Osteoblast (primary cell): ENCODE measurements at regions not wholly inside any gene's neighbourhood (a gene's known extent, or its start where the extent isn't known, plus 50 kb on each side); places are given as distances from the start of the nearest gene placed in this dataset.

Experiments
- DNase-seq: peaks from one replicate; pipeline ENCODE4 v3.0.0; 2011; ENCODE audit warnings: low spot score, mixed read lengths; ENCODE audit not compliant: insufficient read length; ENCODE audit errors: missing footprints
- H2AFZ ChIP-seq: 2 replicates; pipeline ENCODE4 v1.6.0; 2011; ENCODE audit warnings: mild to moderate bottlenecking, low read length
- H3K27ac ChIP-seq: 2 replicates; pipeline ENCODE4 v1.5.1; 2011; ENCODE audit warnings: mild to moderate bottlenecking, low read depth, low read length, moderate library complexity
- H3K27me3 ChIP-seq: 2 replicates; pipeline ENCODE4 v1.6.0; 2012; ENCODE audit warnings: mild to moderate bottlenecking, control low read depth, inconsistent platforms, low read length, moderate library complexity; ENCODE audit not compliant: insufficient read depth
- H3K36me3 ChIP-seq: 2 replicates; pipeline ENCODE4 v1.5.1; 2011; ENCODE audit warnings: mild to moderate bottlenecking, low read length, control low read depth, moderate library complexity; ENCODE audit not compliant: insufficient read depth
- H3K4me1 ChIP-seq: 2 replicates; pipeline ENCODE4 v1.5.1; 2011; ENCODE audit warnings: mild to moderate bottlenecking, low read length, control low read depth, moderate library complexity; ENCODE audit not compliant: insufficient read depth
- H3K4me2 ChIP-seq: 2 replicates; pipeline ENCODE4 v1.6.0; 2011; ENCODE audit warnings: mild to moderate bottlenecking, low read length; ENCODE audit not compliant: insufficient read depth
- H3K4me3 ChIP-seq: fragments of 200-600 bp; sonication (generic); 3 replicates; pipeline ENCODE4 v1.5.1; 2012; ENCODE audit warnings: mild to moderate bottlenecking, low read length, inconsistent platforms; ENCODE audit not compliant: insufficient read depth
- H3K79me2 ChIP-seq: 2 replicates; pipeline ENCODE4 v1.6.0; 2012; ENCODE audit warnings: mild to moderate bottlenecking, low read length, control low read depth, inconsistent platforms; ENCODE audit not compliant: insufficient read depth
- H3K9me3 ChIP-seq: 2 replicates; pipeline ENCODE4 v1.5.1; 2011; ENCODE audit warnings: low read depth, low read length, control low read depth
- H4K20me1 ChIP-seq: 2 replicates; pipeline ENCODE4 v1.6.0; 2012; ENCODE audit warnings: mild to moderate bottlenecking, low read length, control low read depth; ENCODE audit not compliant: insufficient read depth
- TF ChIP-seq, protein P1 (sequence below): IDR thresholded peaks from 2 replicates; pipeline ENCODE4 v1.5.1; 2011; ENCODE audit warnings: mild to moderate bottlenecking, low read depth, low read length, moderate library complexity; ENCODE audit errors: extremely low read depth

DNA sequence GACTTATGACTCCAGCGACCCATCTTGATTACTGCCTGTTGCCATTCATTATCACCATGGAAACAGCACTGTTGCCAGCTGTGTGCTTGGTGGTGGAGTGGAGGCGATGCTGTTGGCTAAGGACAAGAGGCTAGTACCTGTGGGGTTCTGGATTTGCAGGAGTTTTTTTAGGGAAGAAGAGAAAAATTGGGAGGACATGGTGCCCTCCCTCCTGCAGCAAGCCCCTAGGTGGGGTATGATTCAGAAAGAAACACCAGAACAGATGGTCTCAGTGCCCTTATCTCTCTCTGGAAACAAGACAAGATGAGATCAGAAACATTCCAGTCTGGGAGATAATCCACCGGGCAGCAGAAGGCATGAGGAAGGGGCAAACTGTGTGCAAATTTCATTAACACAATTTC is 87.8 kb upstream of the TLR4 start:
- H3K36me3 ChIP-seq = no peaks in the 10 kb centered on the region

DNA sequence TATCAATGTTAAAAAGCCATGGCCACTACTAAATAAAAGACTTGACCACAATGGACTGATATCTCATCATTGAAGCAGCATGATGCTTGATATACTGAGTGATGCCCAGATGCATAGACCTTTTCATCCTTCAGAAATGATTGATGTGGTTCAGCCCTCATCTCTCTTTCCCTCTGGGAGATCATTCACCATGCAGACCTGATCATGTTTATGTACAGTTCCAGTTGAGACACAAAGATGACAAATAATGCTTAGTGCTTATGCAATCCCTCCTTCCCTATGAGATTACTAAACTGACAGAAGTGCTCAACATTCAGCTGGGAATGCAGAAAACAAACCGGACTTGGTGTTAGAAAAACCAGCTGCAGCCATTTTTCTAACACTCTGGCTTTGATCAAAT is 91.9 kb upstream of the TLR4 start:
- TF ChIP-seq, protein P1, sequence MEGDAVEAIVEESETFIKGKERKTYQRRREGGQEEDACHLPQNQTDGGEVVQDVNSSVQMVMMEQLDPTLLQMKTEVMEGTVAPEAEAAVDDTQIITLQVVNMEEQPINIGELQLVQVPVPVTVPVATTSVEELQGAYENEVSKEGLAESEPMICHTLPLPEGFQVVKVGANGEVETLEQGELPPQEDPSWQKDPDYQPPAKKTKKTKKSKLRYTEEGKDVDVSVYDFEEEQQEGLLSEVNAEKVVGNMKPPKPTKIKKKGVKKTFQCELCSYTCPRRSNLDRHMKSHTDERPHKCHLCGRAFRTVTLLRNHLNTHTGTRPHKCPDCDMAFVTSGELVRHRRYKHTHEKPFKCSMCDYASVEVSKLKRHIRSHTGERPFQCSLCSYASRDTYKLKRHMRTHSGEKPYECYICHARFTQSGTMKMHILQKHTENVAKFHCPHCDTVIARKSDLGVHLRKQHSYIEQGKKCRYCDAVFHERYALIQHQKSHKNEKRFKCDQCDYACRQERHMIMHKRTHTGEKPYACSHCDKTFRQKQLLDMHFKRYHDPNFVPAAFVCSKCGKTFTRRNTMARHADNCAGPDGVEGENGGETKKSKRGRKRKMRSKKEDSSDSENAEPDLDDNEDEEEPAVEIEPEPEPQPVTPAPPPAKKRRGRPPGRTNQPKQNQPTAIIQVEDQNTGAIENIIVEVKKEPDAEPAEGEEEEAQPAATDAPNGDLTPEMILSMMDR = no peak
- no peaks in the 10 kb centered on the region for H4K20me1 ChIP-seq

More for the DNA sequence above, 87.8 kb upstream of the TLR4 start:
- no peaks in the 10 kb centered on the region for H3K4me1 ChIP-seq
- H3K9me3 ChIP-seq = no peaks in the 10 kb centered on the region
- H3K79me2 ChIP-seq = no peaks in the 10 kb centered on the region
- no peaks in the 10 kb centered on the region for H3K27me3 ChIP-seq
- H2AFZ ChIP-seq = no peak overlapping the region
- H3K27ac ChIP-seq = no peak overlapping the region
- H3K4me3 ChIP-seq = no peak overlapping the region
- TF ChIP-seq, protein P1 = no peak
- H4K20me1 ChIP-seq = no peaks in the 10 kb centered on the region
- no peak for DNase-seq
- no peak overlapping the region for H3K4me2 ChIP-seq

DNA sequence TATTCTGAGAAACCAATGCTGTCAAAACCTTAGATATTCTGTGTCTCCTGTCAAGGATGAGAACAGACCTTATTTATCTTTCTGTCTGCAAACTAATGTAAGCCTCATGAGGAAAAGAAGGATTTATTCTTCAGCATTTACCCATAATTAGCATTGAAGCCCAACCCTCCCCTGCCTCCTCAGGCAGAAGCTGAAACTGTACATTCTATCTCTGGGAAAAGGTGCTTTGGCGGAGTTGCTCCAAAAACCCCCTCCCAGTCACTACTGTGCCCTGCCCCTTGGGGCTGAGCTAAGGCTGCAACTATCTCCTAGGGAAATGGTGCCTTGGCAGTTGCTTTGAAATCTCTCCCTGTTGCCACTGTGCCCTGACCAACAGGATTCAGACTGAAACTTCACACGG is 106.2 kb upstream of the TLR4 start:
- no peak overlapping the region for H2AFZ ChIP-seq
- H3K4me3 ChIP-seq = no peak overlapping the region
- no peaks in the 10 kb centered on the region for H3K4me1 ChIP-seq
- H4K20me1 ChIP-seq = no peaks in the 10 kb centered on the region
- H3K27me3 ChIP-seq = no peaks in the 10 kb centered on the region
- no peaks in the 10 kb centered on the region for H3K36me3 ChIP-seq
- no peak overlapping the region for H3K4me2 ChIP-seq
- no peak for DNase-seq
- TF ChIP-seq, protein P1 = no peak
- no peaks in the 10 kb centered on the region for H3K9me3 ChIP-seq
- H3K79me2 ChIP-seq = no peaks in the 10 kb centered on the region
- no peak overlapping the region for H3K27ac ChIP-seq

More for the DNA sequence above, 91.9 kb upstream of the TLR4 start:
- Histone ChIP-seq H3K79me2 (no peaks in the 10 kb centered on the region), H3K27me3 (no peaks in the 10 kb centered on the region), H3K4me3 (no peak overlapping the region), H3K4me1 (no peaks in the 10 kb centered on the region), H3K9me3 (no peaks in the 10 kb centered on the region), H3K36me3 (no peaks in the 10 kb centered on the region), H3K4me2 (no peak overlapping the region), H2AFZ (no peak overlapping the region), H3K27ac (no peak overlapping the region)
- DNase-seq = no peak

DNA sequence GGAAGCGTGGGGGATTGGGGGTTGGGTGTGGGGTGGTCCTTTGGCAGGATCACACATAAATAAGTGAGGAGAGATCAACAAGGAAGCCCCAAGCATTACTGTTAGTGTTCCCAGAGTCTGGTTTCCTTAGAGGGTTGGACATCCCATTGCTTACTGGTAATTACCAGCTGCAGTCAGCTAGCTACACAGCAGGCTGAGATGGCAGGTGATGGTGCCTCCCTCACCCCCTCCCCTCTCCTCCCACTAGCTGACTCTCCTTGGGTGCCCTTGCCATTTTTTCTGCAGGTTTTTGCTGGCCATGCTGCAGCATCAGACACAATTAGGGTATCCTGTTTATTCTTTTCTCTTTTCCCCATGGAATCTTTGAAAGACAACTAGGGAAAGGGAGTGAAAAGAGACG is 107.5 kb upstream of the TLR4 start:
- DNase-seq = no peak
- no peak overlapping the region for H2AFZ ChIP-seq
- H3K27me3 ChIP-seq = no peaks in the 10 kb centered on the region

More for the DNA sequence above, 107.5 kb upstream of the TLR4 start:
- H3K4me2 ChIP-seq = no peak overlapping the region
- TF ChIP-seq, protein P1 = no peak
- H3K4me3 ChIP-seq = no peak overlapping the region
- H3K27ac ChIP-seq = no peak overlapping the region
- H3K4me1 ChIP-seq = no peaks in the 10 kb centered on the region
- no peaks in the 10 kb centered on the region for H3K9me3 ChIP-seq
- no peaks in the 10 kb centered on the region for H3K36me3 ChIP-seq
- no peaks in the 10 kb centered on the region for H3K79me2 ChIP-seq
- no peaks in the 10 kb centered on the region for H4K20me1 ChIP-seq
